Trophoblast cell (in vitro differentiated cells and primary cell): ENCODE measurements at regions not wholly inside any gene's neighbourhood (a gene's known extent, or its start where the extent isn't known, plus 50 kb on each side); places are given as distances from the start of the nearest gene placed in this dataset.

Experiments
- DNase-seq, 2 donors: peaks; one replicate each; pipeline ENCODE4 v3.0.0-alpha.2; 2016
- H2AFZ ChIP-seq: 2 replicates; pipeline ENCODE4 v1.6.1; 2013; ENCODE audit warnings: low read length, moderate library complexity, mild to moderate bottlenecking; ENCODE audit not compliant: insufficient read depth, poor library complexity
- H2AK5ac ChIP-seq: 2 replicates; pipeline ENCODE4 v1.6.1; 2013; ENCODE audit warnings: mild to moderate bottlenecking, low read length
- H2BK120ac ChIP-seq: 2 replicates; pipeline ENCODE4 v1.6.1; 2013; ENCODE audit warnings: low read length, mild to moderate bottlenecking, moderate library complexity; ENCODE audit not compliant: insufficient read depth, poor library complexity
- H2BK12ac ChIP-seq: 2 replicates; pipeline ENCODE4 v1.6.1; 2013; ENCODE audit warnings: mild to moderate bottlenecking, low read length, moderate library complexity
- H2BK5ac ChIP-seq: 2 replicates; pipeline ENCODE4 v1.6.1; 2013; ENCODE audit warnings: low read length, low read depth, moderate library complexity, mild to moderate bottlenecking; ENCODE audit not compliant: poor library complexity
- H3K14ac ChIP-seq: 2 replicates; pipeline ENCODE4 v1.6.1; 2013; ENCODE audit warnings: mild to moderate bottlenecking, low read length
- H3K18ac ChIP-seq: 2 replicates; pipeline ENCODE4 v1.6.1; 2013; ENCODE audit warnings: mild to moderate bottlenecking, low read length
- H3K23ac ChIP-seq: 2 replicates; pipeline ENCODE4 v1.6.1; 2013; ENCODE audit warnings: low read length
- H3K27ac ChIP-seq: 2 replicates; pipeline ENCODE4 v1.5.1; 2013; ENCODE audit warnings: low read depth, mild to moderate bottlenecking, inconsistent platforms, low read length, moderate library complexity
- H3K27me3 ChIP-seq: 2 replicates; pipeline ENCODE4 v1.6.1; 2013; ENCODE audit warnings: inconsistent platforms, mild to moderate bottlenecking, low read length, moderate library complexity; ENCODE audit not compliant: insufficient read depth
- H3K36me3 ChIP-seq, 2 experiments: 1 replicate in 1 of 2; 2 replicates in 1 of 2; pipeline ENCODE4 v1.6.1; 2013; ENCODE audit warnings: low read length in 2 of 2, mild to moderate bottlenecking in 2 of 2, moderate library complexity in 1 of 2; ENCODE audit not compliant: insufficient read depth in 2 of 2, control insufficient read depth in 1 of 2
- H3K4ac ChIP-seq: 2 replicates; pipeline ENCODE4 v1.6.1; 2013; ENCODE audit warnings: low read depth, mild to moderate bottlenecking, low read length, moderate library complexity
- H3K4me1 ChIP-seq, 2 experiments: 1 replicate in 1 of 2; 2 replicates in 1 of 2; pipeline ENCODE4 v1.6.1; 2013; ENCODE audit warnings: low read length in 2 of 2, mild to moderate bottlenecking in 2 of 2, moderate library complexity in 1 of 2; ENCODE audit not compliant: insufficient read depth in 2 of 2, control insufficient read depth in 1 of 2
- H3K4me2 ChIP-seq: 2 replicates; pipeline ENCODE4 v1.6.1; 2013; ENCODE audit warnings: inconsistent platforms, mild to moderate bottlenecking, low read length, moderate library complexity
- H3K4me3 ChIP-seq: 2 replicates; pipeline ENCODE4 v1.5.1; 2013; ENCODE audit warnings: mild to moderate bottlenecking, low read depth, low read length, inconsistent platforms
- H3K79me1 ChIP-seq: one replicate; pipeline ENCODE4 v1.6.1; 2013; ENCODE audit warnings: low read length
- H3K79me2 ChIP-seq: 2 replicates; pipeline ENCODE4 v1.6.1; 2013; ENCODE audit warnings: low read length, mild to moderate bottlenecking; ENCODE audit not compliant: control insufficient read depth, insufficient read depth, poor library complexity
- H3K9ac ChIP-seq: 2 replicates; pipeline ENCODE4 v1.6.1; 2013; ENCODE audit warnings: mild to moderate bottlenecking, low read length
- H3K9me3 ChIP-seq: 2 replicates; pipeline ENCODE4 v1.6.1; 2013; ENCODE audit warnings: low read depth, mild to moderate bottlenecking, control low read depth, inconsistent platforms, low read length; ENCODE audit not compliant: insufficient read depth
- H4K12ac ChIP-seq: 2 replicates; pipeline ENCODE4 v1.6.1; 2013; ENCODE audit warnings: low read depth, mild to moderate bottlenecking, low read length, moderate library complexity
- H4K8ac ChIP-seq: 2 replicates; pipeline ENCODE4 v1.6.1; 2013; ENCODE audit warnings: low read depth, mild to moderate bottlenecking, low read length, moderate library complexity
- H4K91ac ChIP-seq: one replicate; pipeline ENCODE4 v1.6.1; 2013; ENCODE audit warnings: low read depth, mild to moderate bottlenecking, low read length, moderate library complexity
- WGBS: extraction: QIAGEN DNeasy Blood & Tissue Kit; methylation state at CpG from one replicate; pipeline ENCODE4 v1.1.7; 2013; ENCODE audit warnings: missing lambda C conversion rate; ENCODE audit not compliant: insufficient read length, insufficient coverage; ENCODE audit errors: extremely low coverage; 5-methylcytosine and 5-hydroxymethylcytosine counted together

DNA sequence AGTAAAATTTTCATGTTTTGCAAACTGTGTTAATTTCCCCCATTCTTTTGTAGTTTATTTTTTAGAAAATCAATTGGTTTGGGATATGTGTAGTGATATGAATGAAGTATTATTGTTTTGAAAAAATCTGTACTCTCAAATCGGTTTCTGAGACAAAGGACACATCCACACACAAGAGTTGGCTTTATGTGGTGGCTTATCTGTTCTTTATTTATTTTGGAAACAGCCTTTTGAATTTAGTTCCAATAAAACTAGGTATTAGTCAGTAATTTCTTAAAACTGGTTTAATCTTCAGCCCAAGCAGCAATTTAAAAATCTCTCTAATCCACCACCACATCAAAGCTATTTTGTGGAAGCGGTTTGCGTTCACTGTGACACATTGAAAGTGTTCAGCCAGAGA is 741.5 kb upstream of the GRM7 start:
- Histone ChIP-seq H3K18ac (no peak overlapping the region), H2AK5ac (no peak overlapping the region), H3K79me2 (no peaks in the 10 kb centered on the region), H4K91ac (no peak overlapping the region), H3K14ac (no peak overlapping the region), H3K4ac (no peak overlapping the region), H3K36me3 (no peaks in the 10 kb centered on the region), H3K9ac (no peak overlapping the region), H3K23ac (no peak overlapping the region), H4K12ac (no peak overlapping the region), H3K27ac (no peak overlapping the region), H4K8ac (no peak overlapping the region), H3K4me2 (no peak overlapping the region), H3K4me1 (no peaks in the 10 kb centered on the region), H3K27me3 (no peaks in the 10 kb centered on the region), H3K9me3 (no peaks in the 10 kb centered on the region), H2AFZ (no peak overlapping the region), H2BK120ac (no peak overlapping the region), H2BK12ac (no peak overlapping the region), H3K4me3 (no peak overlapping the region), H3K79me1 (no peaks in the 10 kb centered on the region), H2BK5ac (no peak overlapping the region)
- no peak for DNase-seq
- WGBS: no CpG with 5 or more reads among the region's 3 CpGs

DNA sequence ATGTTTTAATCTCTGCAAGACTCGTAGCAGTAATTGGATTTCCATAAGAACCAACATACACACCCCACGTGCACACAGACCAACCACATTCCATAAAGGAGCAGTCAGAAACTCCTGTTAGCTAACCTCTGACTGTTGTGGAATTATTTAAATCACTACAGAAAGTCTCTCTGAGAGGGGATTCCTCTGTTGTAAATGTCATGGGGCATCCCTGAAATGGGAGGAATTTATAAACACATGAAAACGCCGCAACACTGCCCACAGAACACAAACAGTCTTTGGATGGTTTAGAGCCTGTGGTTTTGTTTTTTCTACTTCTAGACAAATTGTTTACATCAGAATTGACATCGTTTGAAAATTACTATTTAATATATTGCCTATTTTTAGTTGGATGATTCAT is 740.1 kb upstream of the GRM7 start:
- Histone ChIP-seq H2BK5ac (no peak overlapping the region), H3K36me3 (no peaks in the 10 kb centered on the region), H2AK5ac (no peak overlapping the region), H3K4me3 (no peak overlapping the region), H3K18ac (no peak overlapping the region), H3K14ac (no peak overlapping the region), H2AFZ (no peak overlapping the region), H4K12ac (no peak overlapping the region), H3K27ac (no peak overlapping the region), H3K4ac (no peak overlapping the region), H3K4me2 (no peak overlapping the region), H3K27me3 (no peaks in the 10 kb centered on the region), H3K79me1 (no peaks in the 10 kb centered on the region), H2BK120ac (no peak overlapping the region), H3K79me2 (no peaks in the 10 kb centered on the region), H3K9ac (no peak overlapping the region), H2BK12ac (no peak overlapping the region), H4K91ac (no peak overlapping the region), H3K4me1 (no peaks in the 10 kb centered on the region), H3K23ac (no peak overlapping the region), H4K8ac (no peak overlapping the region), H3K9me3 (no peaks in the 10 kb centered on the region)
- DNase-seq: peak; percentile 30 to 72
- no CpG with 5 or more reads among the region's 5 CpGs for WGBS

DNA sequence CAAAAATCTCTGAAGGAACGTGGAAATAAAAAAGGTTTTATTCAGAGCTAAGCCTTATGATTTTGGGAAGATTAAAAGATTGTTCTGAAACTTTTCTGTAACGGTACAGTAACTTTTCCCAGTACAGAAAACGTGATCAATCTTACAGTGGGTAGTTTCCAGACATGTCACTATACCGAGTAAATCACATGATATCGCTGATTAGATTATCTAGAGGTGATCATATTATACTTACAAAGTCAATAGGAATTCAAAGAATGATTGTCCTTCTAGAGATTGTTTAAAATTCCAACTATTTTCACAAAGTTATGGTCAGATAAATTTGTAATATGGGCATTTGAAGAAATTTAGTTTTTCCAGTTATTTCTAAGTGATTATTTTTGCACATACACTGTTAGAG is 736.0 kb upstream of the GRM7 start:
- no peak overlapping the region for H4K12ac ChIP-seq
- no peak overlapping the region for H3K4me3 ChIP-seq
- no peak overlapping the region for H2AK5ac ChIP-seq
- H3K18ac ChIP-seq: no peak overlapping the region
- no peak overlapping the region for H2BK5ac ChIP-seq
- H3K14ac ChIP-seq: no peak overlapping the region
- DNase-seq: peak in 1 of 2 donors; percentile 64
- H3K27ac ChIP-seq: no peak overlapping the region
- H2BK12ac ChIP-seq: no peak overlapping the region
- H2BK120ac ChIP-seq: no peak overlapping the region
- WGBS: no CpG with 5 or more reads among the region's 5 CpGs
- H3K9me3 ChIP-seq: no peaks in the 10 kb centered on the region
- H3K27me3 ChIP-seq: no peaks in the 10 kb centered on the region
- H3K79me1 ChIP-seq: no peaks in the 10 kb centered on the region
- no peak overlapping the region for H3K23ac ChIP-seq
- no peaks in the 10 kb centered on the region for H3K4me1 ChIP-seq
- no peak overlapping the region for H3K4ac ChIP-seq
- H3K36me3 ChIP-seq: no peaks in the 10 kb centered on the region
- no peak overlapping the region for H4K91ac ChIP-seq
- H3K79me2 ChIP-seq: no peaks in the 10 kb centered on the region
- no peak overlapping the region for H3K4me2 ChIP-seq
- no peak overlapping the region for H4K8ac ChIP-seq
- no peak overlapping the region for H3K9ac ChIP-seq
- H2AFZ ChIP-seq: no peak overlapping the region

DNA sequence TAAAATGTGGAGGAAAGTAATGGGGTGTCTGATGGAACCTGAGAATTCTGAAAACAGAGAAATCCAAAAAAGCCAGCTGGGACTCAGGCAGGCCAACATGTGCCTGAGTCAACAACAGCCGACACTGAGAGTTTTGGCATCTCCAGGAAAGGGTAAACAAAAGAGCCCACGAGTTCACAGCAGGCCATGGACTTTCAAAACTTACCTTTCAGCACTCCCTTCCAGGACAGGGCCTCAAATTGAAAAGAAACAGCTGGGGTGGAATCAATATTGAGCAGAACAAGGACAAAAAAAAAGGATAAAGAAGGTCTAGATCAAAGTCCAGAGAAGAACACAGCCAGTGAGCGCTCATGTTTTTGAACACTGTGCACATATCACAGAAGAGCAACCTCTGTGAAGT is 735.4 kb upstream of the GRM7 start:
- Histone ChIP-seq H3K9me3 (no peaks in the 10 kb centered on the region), H4K8ac (no peak overlapping the region), H3K14ac (no peak overlapping the region), H2AFZ (no peak overlapping the region), H3K27me3 (no peaks in the 10 kb centered on the region), H4K12ac (no peak overlapping the region), H3K4me2 (no peak overlapping the region), H3K79me2 (no peaks in the 10 kb centered on the region), H2AK5ac (no peak overlapping the region), H3K36me3 (no peaks in the 10 kb centered on the region), H3K4me3 (no peak overlapping the region), H3K9ac (no peak overlapping the region), H3K18ac (no peak overlapping the region), H4K91ac (no peak overlapping the region), H3K4me1 (no peaks in the 10 kb centered on the region), H3K23ac (no peak overlapping the region), H3K79me1 (no peaks in the 10 kb centered on the region), H3K27ac (no peak overlapping the region), H2BK5ac (no peak overlapping the region), H3K4ac (no peak overlapping the region), H2BK120ac (no peak overlapping the region), H2BK12ac (no peak overlapping the region)
- DNase-seq: no peak
- no CpG with 5 or more reads among the region's 3 CpGs for WGBS
